ENCODE measurements at regions not wholly inside any gene's neighbourhood (a gene's known extent, or its start where the extent isn't known, plus 50 kb on each side); places are given as distances from the start of the nearest gene placed in this dataset.

DNA sequence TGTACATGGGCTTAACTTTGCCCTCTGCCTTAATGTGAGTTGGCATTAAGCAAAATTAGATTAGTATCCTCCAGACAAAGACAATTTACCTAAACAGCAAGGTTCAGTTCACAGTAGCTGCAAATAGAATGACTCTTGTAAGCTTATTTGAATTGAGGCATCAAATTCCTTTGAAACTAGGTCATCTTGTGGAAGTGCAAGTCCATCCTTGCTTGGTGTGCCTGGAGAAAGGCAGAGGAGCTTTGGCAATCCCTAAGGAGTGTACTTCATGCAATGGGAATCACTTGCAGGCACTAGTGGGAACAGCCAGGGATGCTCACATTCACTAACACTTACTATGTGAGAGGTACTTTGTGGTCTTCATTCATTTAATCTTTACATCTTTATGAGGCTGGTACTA, 118.3 kb downstream of the DRD1 start:
- H3K4me3 ChIP-seq (ENCODE audit: low read length): no peak overlapping the region
- no peaks in the 10 kb centered on the region for H3K9me2 ChIP-seq (replicated peaks; ENCODE audit: low read length)
- no TSS peak for BruUV-seq (replicated peaks)
- TF ChIP-seq, protein P1, sequence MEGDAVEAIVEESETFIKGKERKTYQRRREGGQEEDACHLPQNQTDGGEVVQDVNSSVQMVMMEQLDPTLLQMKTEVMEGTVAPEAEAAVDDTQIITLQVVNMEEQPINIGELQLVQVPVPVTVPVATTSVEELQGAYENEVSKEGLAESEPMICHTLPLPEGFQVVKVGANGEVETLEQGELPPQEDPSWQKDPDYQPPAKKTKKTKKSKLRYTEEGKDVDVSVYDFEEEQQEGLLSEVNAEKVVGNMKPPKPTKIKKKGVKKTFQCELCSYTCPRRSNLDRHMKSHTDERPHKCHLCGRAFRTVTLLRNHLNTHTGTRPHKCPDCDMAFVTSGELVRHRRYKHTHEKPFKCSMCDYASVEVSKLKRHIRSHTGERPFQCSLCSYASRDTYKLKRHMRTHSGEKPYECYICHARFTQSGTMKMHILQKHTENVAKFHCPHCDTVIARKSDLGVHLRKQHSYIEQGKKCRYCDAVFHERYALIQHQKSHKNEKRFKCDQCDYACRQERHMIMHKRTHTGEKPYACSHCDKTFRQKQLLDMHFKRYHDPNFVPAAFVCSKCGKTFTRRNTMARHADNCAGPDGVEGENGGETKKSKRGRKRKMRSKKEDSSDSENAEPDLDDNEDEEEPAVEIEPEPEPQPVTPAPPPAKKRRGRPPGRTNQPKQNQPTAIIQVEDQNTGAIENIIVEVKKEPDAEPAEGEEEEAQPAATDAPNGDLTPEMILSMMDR (conservative IDR thresholded peaks at IDR 0.05; ENCODE audit: low read depth, low read length): no peak
- TF ChIP-seq EZH2 (IDR thresholded peaks at IDR 0.05; ENCODE audit: low read length, unreplicated experiment) (no peak), EZH2phosphoT487 (IDR thresholded peaks at IDR 0.05; ENCODE audit: borderline replicate concordance, low read length) (no peak)
- no peaks in the 10 kb centered on the region for H3K9me3 ChIP-seq (ENCODE audit: low read length)
- no peak overlapping the region for H3K4me2 ChIP-seq (ENCODE audit: low read length)
- H3F3A ChIP-seq (ENCODE audit: low read length, unreplicated experiment): no peaks in the 10 kb centered on the region
- H3K27ac ChIP-seq (ENCODE audit: low read length): no peak overlapping the region
- ChIA-PET POLR2A (ENCODE audit: unreplicated experiment) (no interaction called here), CTCF (no interaction called here)
- H3K36me3 ChIP-seq (ENCODE audit: low read depth, low read length): no peaks in the 10 kb centered on the region
- H3K27me3 ChIP-seq (ENCODE audit: low read length): peaks cover 11% of the 10 kb centered on the region; the same call in 1 of the 2 replicates
- no peak overlapping the region for H2AFZ ChIP-seq (ENCODE audit: low read length)
- no peaks in the 10 kb centered on the region for H3K79me2 ChIP-seq (ENCODE audit: low read length)
- H3K4me1 ChIP-seq (ENCODE audit: insufficient read depth, low read length): no peaks in the 10 kb centered on the region
- DNase-seq: peak; percentile 22
- ATAC-seq: no peak
- no peak overlapping the region for H3K9ac ChIP-seq (ENCODE audit: low read length)
- intact Hi-C loops (cut with micrococcal nuclease): no loop called here
- no peaks in the 10 kb centered on the region for H4K20me1 ChIP-seq (ENCODE audit: low read length)

DNA sequence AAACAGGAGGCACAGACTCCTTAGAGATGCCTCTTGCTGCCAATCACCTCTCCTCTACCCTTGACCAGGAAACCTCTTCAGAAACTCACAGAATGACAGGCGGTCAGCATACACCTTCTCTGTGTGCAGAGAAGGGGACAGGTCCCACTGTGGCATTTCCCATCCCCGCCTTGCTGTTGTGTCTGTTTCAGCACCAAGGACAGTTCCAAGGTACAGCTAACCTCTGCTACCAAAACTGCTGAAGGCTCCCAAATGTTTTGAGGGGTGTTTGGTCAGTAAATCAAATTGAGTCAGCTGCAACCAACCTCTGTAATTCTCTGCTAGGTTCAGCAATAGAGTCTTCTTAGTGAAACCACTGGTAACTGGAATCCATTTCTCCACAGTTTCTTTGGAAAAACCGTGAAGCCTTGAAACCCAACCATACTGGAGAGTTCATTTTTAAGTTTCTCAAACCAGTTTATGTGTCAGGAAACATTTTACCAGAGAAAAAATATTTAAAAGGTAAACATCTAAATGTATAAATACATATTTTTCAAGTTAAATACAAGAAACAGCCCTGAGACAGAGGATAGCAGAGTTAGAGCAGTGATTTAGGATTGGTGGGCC, 122.0 kb downstream of the DRD1 start:
- no peaks in the 10 kb centered on the region for H3K27me3 ChIP-seq (ENCODE audit: low read length)
- DNase-seq: peak; percentile 56
- TF ChIP-seq EZH2phosphoT487 (IDR thresholded peaks at IDR 0.05; ENCODE audit: borderline replicate concordance, low read length) (no peak), EZH2 (IDR thresholded peaks at IDR 0.05; ENCODE audit: low read length, unreplicated experiment) (no peak)
- TF ChIP-seq, protein P1 (conservative IDR thresholded peaks at IDR 0.05; ENCODE audit: low read depth, low read length): no peak
- H2AFZ ChIP-seq (ENCODE audit: low read length): no peak overlapping the region
- no peak for ATAC-seq
- H3K4me2 ChIP-seq (ENCODE audit: low read length): no peak overlapping the region
- BruUV-seq (replicated peaks): no TSS peak
- CTCF ChIA-PET: no interaction called here
- H3K4me1 ChIP-seq (ENCODE audit: insufficient read depth, low read length): no peaks in the 10 kb centered on the region
- H3K9me3 ChIP-seq (ENCODE audit: low read length): no peaks in the 10 kb centered on the region
- no peaks in the 10 kb centered on the region for H3F3A ChIP-seq (ENCODE audit: low read length, unreplicated experiment)
- H3K9me2 ChIP-seq (replicated peaks; ENCODE audit: low read length): no peaks in the 10 kb centered on the region
- intact Hi-C loops (cut with micrococcal nuclease): no loop called here
- no peak overlapping the region for H3K27ac ChIP-seq (ENCODE audit: low read length)
- POLR2A ChIA-PET (ENCODE audit: unreplicated experiment): no interaction called here
- no peaks in the 10 kb centered on the region for H3K36me3 ChIP-seq (ENCODE audit: low read depth, low read length)
- H3K4me3 ChIP-seq (ENCODE audit: low read length): no peak overlapping the region
- no peaks in the 10 kb centered on the region for H3K79me2 ChIP-seq (ENCODE audit: low read length)
- no peak overlapping the region for H3K9ac ChIP-seq (ENCODE audit: low read length)
- no peaks in the 10 kb centered on the region for H4K20me1 ChIP-seq (ENCODE audit: low read length)

DNA sequence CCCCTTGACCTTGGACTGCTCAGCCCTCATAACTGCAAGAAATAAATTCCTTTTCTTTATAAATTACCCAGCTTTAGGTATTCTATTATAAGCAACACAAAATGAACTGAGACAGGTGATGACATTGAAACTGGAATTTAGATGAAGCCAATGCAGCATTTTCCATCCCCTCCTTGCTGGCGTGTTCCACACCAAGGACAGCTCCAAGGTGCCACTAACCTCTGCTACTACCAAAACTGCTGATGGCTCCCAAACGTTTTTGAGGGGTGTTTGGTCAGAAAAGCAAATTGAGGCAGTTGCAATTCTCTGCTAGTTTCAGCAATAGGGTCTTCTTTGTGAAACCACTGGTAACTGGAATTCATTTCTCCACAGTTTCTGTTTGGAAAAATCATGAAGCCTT, 124.8 kb downstream of the DRD1 start:
- Histone ChIP-seq H3K4me3 (ENCODE audit: low read length) (no peak overlapping the region), H3K36me3 (ENCODE audit: low read depth, low read length) (no peaks in the 10 kb centered on the region), H3K27me3 (ENCODE audit: low read length) (no peaks in the 10 kb centered on the region), H3K79me2 (ENCODE audit: low read length) (no peaks in the 10 kb centered on the region), H3K27ac (ENCODE audit: low read length) (no peak overlapping the region), H3K4me1 (ENCODE audit: insufficient read depth, low read length) (no peaks in the 10 kb centered on the region), H3K9ac (ENCODE audit: low read length) (no peak overlapping the region), H2AFZ (ENCODE audit: low read length) (no peak overlapping the region), H3F3A (ENCODE audit: low read length, unreplicated experiment) (no peaks in the 10 kb centered on the region), H3K9me3 (ENCODE audit: low read length) (no peaks in the 10 kb centered on the region), H3K9me2 (replicated peaks; ENCODE audit: low read length) (no peaks in the 10 kb centered on the region), H4K20me1 (ENCODE audit: low read length) (no peaks in the 10 kb centered on the region), H3K4me2 (ENCODE audit: low read length) (no peak overlapping the region)
- DNase-seq: no peak
- no peak for TF ChIP-seq EZH2phosphoT487 (IDR thresholded peaks at IDR 0.05; ENCODE audit: borderline replicate concordance, low read length)
- TF ChIP-seq EZH2 (IDR thresholded peaks at IDR 0.05; ENCODE audit: low read length, unreplicated experiment): no peak
- TF ChIP-seq, protein P1 (conservative IDR thresholded peaks at IDR 0.05; ENCODE audit: low read depth, low read length): no peak
- intact Hi-C loops (cut with micrococcal nuclease): no loop called here
- BruUV-seq (replicated peaks): no TSS peak
- ATAC-seq: no peak
- CTCF ChIA-PET: no interaction called here
- POLR2A ChIA-PET (ENCODE audit: unreplicated experiment): no interaction called here
